ENCODE measurements at regions not wholly inside any gene's neighbourhood (a gene's known extent, or its start where the extent isn't known, plus 50 kb on each side); places are given as distances from the start of the nearest gene placed in this dataset.

- TF ChIP-seq, protein P1, sequence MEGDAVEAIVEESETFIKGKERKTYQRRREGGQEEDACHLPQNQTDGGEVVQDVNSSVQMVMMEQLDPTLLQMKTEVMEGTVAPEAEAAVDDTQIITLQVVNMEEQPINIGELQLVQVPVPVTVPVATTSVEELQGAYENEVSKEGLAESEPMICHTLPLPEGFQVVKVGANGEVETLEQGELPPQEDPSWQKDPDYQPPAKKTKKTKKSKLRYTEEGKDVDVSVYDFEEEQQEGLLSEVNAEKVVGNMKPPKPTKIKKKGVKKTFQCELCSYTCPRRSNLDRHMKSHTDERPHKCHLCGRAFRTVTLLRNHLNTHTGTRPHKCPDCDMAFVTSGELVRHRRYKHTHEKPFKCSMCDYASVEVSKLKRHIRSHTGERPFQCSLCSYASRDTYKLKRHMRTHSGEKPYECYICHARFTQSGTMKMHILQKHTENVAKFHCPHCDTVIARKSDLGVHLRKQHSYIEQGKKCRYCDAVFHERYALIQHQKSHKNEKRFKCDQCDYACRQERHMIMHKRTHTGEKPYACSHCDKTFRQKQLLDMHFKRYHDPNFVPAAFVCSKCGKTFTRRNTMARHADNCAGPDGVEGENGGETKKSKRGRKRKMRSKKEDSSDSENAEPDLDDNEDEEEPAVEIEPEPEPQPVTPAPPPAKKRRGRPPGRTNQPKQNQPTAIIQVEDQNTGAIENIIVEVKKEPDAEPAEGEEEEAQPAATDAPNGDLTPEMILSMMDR (IDR thresholded peaks at IDR 0.05; ENCODE audit: insufficient read depth, low read depth, low read length): no peak
- no peak overlapping the region for H3K4me3 ChIP-seq (ENCODE audit: low read depth, low read length)
These were observed 232.0 kb downstream of the BCAS1 start for GRCh38 chr20:53838311-53838868.

GRCh38 chr20:53837126-53837826 lies 233.1 kb downstream of the BCAS1 start:
- no peak for DNase-seq (ENCODE audit: low read depth)
- TF ChIP-seq, protein P1 (IDR thresholded peaks at IDR 0.05; ENCODE audit: insufficient read depth, low read depth, low read length): no peak
- no peak overlapping the region for H3K4me3 ChIP-seq (ENCODE audit: low read depth, low read length)

More at GRCh38 chr20:53838311-53838868, 232.0 kb downstream of the BCAS1 start:
- no peak for DNase-seq (ENCODE audit: low read depth)

- no peak for DNase-seq (ENCODE audit: low read depth)
- no peak overlapping the region for H3K4me3 ChIP-seq (ENCODE audit: low read depth, low read length)
- TF ChIP-seq, protein P1 (IDR thresholded peaks at IDR 0.05; ENCODE audit: insufficient read depth, low read depth, low read length): no peak
These were observed 235.6 kb downstream of the BCAS1 start for GRCh38 chr20:53834749-53835148.

DNA sequence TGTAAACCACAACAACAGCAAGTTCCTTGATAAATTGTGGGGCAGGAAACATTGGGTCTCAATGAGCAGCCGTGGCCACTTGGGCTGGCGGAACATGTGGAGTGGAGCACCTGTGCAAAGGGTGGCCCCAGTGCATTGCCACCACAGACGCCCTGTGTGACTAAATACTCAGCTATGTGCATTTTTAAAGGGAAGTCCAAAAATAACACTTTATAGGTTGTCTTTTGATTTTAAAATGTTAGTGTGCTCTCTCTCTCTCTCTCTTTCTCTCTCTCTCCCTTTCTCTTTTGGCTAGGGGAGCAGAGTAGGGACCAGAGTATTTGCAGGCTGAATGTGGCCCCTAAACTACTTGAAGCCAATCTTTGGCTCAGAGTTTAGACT lies 236.3 kb downstream of the BCAS1 start:
- TF ChIP-seq, protein P1 (IDR thresholded peaks at IDR 0.05; ENCODE audit: insufficient read depth, low read depth, low read length): no peak
- H3K4me3 ChIP-seq (ENCODE audit: low read depth, low read length): no peak overlapping the region
- no peak for DNase-seq (ENCODE audit: low read depth)

GRCh38 chr20:53833333-53834061 lies 236.9 kb downstream of the BCAS1 start:
- no peak for DNase-seq (ENCODE audit: low read depth)
- no peak overlapping the region for H3K4me3 ChIP-seq (ENCODE audit: low read depth, low read length)
- TF ChIP-seq, protein P1 (IDR thresholded peaks at IDR 0.05; ENCODE audit: insufficient read depth, low read depth, low read length): no peak

GRCh38 chr20:53832499-53832898 lies 237.9 kb downstream of the BCAS1 start:
- DNase-seq (ENCODE audit: low read depth): no peak
- TF ChIP-seq, protein P1 (IDR thresholded peaks at IDR 0.05; ENCODE audit: insufficient read depth, low read depth, low read length): no peak
- no peak overlapping the region for H3K4me3 ChIP-seq (ENCODE audit: low read depth, low read length)

Data from fibroblast of villous mesenchyme (primary cell).